IMR-90 (cell line): ENCODE measurements at regions not wholly inside any gene's neighbourhood (a gene's known extent, or its start where the extent isn't known, plus 50 kb on each side); places are given as distances from the start of the nearest gene placed in this dataset.

Experiments
- ATAC-seq: fragments of 200-7000 bp; cut with Tn5 transposase; 2 replicates; pipeline ENCODE4 v1.9.1; 2020; ENCODE audit warnings: low read depth, mild to moderate bottlenecking, moderate library complexity
- BruUV-seq: library from RNA; stranded (reverse); fragments of 400-500 nt; replicated peaks from 2 replicates; lab custom pipeline; 2021; lab: Mats Ljungman, UMichigan
- CTCF ChIA-PET: fragments of 300-600 bp; formaldehyde crosslinking; extraction: SDS; loops from one replicate; lab custom pipeline; 2021; ENCODE audit warnings: antibody characterized with exemption; lab: Yijun Ruan, JAX
- POLR2A ChIA-PET: fragments of 300-600 bp; sonication (Branson Sonifier 250); formaldehyde crosslinking; loops from one replicate; lab custom pipeline; 2022; ENCODE audit warnings: antibody characterized with exemption; ENCODE audit not compliant: unreplicated experiment; lab: Charles Lee
- DNase-seq: peaks from one replicate; pipeline ENCODE4 v3.0.0; 2013
- H2AFZ ChIP-seq: replicated peaks from 2 replicates; pipeline ENCODE3; 2013; ENCODE audit warnings: low read length, mild to moderate bottlenecking; ENCODE audit not compliant: poor library complexity
- H2AK5ac ChIP-seq: 2 replicates; pipeline ENCODE4 v1.6.1; 2013; ENCODE audit warnings: low read depth, low read length, inconsistent platforms
- H2AK9ac ChIP-seq: replicated peaks from 2 replicates; pipeline ENCODE3; 2013; ENCODE audit warnings: mild to moderate bottlenecking, low read depth, low read length, moderate library complexity; ENCODE audit not compliant: poor library complexity
- H2BK120ac ChIP-seq: 2 replicates; pipeline ENCODE4 v1.6.1; 2013; ENCODE audit warnings: low read depth, low read length, inconsistent platforms
- H2BK15ac ChIP-seq: 3 replicates; pipeline ENCODE4 v1.6.1; 2013; ENCODE audit warnings: low read depth, low read length, inconsistent platforms
- H2BK20ac ChIP-seq: 2 replicates; pipeline ENCODE4 v1.6.1; 2013; ENCODE audit warnings: low read depth, mild to moderate bottlenecking, inconsistent platforms, low read length, moderate library complexity
- H2BK5ac ChIP-seq: 2 replicates; pipeline ENCODE4 v1.6.1; 2013; ENCODE audit warnings: mild to moderate bottlenecking, low read depth, low read length, inconsistent platforms; ENCODE audit not compliant: poor library complexity, severe bottlenecking
- H3K14ac ChIP-seq: replicated peaks from 2 replicates; pipeline ENCODE4 v1.6.1; 2013; ENCODE audit warnings: low read depth, low read length, inconsistent platforms
- H3K18ac ChIP-seq: 2 replicates; pipeline ENCODE4 v1.6.1; 2013; ENCODE audit warnings: low read depth, low read length, control low read depth
- H3K23ac ChIP-seq: 2 replicates; pipeline ENCODE4 v1.6.1; 2013; ENCODE audit warnings: low read depth, low read length, inconsistent platforms
- H3K27ac ChIP-seq: 2 replicates; pipeline ENCODE4 v1.5.1; 2013; ENCODE audit warnings: mild to moderate bottlenecking, control low read depth, low read length; ENCODE audit not compliant: insufficient read depth
- H3K27me3 ChIP-seq: 2 replicates; pipeline ENCODE4 v1.6.1; 2013; ENCODE audit warnings: low read length; ENCODE audit not compliant: control insufficient read depth, insufficient read depth
- H3K36me3 ChIP-seq: 2 replicates; pipeline ENCODE4 v1.6.1; 2013; ENCODE audit warnings: low read length, mixed read lengths; ENCODE audit not compliant: control insufficient read depth, insufficient read depth
- H3K4ac ChIP-seq: 2 replicates; pipeline ENCODE4 v1.6.1; 2013; ENCODE audit warnings: low read depth, low read length, inconsistent platforms
- H3K4me1 ChIP-seq: 2 replicates; pipeline ENCODE4 v1.6.1; 2013; ENCODE audit warnings: low read length, mixed read lengths; ENCODE audit not compliant: control insufficient read depth, insufficient read depth
- H3K4me2 ChIP-seq: 2 replicates; pipeline ENCODE4 v1.6.1; 2013; ENCODE audit warnings: low read depth, mild to moderate bottlenecking, control low read depth, low read length, moderate library complexity
- H3K4me3 ChIP-seq: 2 replicates; pipeline ENCODE4 v1.5.1; 2013; ENCODE audit warnings: low read depth, mild to moderate bottlenecking, control low read depth, low read length, moderate library complexity; ENCODE audit not compliant: insufficient read depth
- H3K56ac ChIP-seq: 2 replicates; pipeline ENCODE4 v1.6.1; 2013; ENCODE audit warnings: low read length, inconsistent platforms; ENCODE audit not compliant: insufficient read depth; ENCODE audit errors: extremely low read depth
- H3K79me1 ChIP-seq, 2 experiments: 2 replicates each; pipeline ENCODE4 v1.6.1; 2013; ENCODE audit warnings: low read length in 2 of 2, inconsistent platforms in 1 of 2, low read depth in 1 of 2
- H3K9ac ChIP-seq: 2 replicates; pipeline ENCODE4 v1.6.1; 2013; ENCODE audit warnings: low read depth, low read length, control low read depth
- H3K9me1 ChIP-seq: 2 replicates; pipeline ENCODE4 v1.6.1; 2013; ENCODE audit warnings: low read length, inconsistent platforms; ENCODE audit not compliant: insufficient read depth
- H3K9me3 ChIP-seq: 2 replicates; pipeline ENCODE4 v1.6.1; 2013; ENCODE audit warnings: low read length; ENCODE audit not compliant: control insufficient read depth, insufficient read depth
- H4K20me1 ChIP-seq: 2 replicates; pipeline ENCODE4 v1.6.1; 2013; ENCODE audit warnings: low read length, inconsistent platforms; ENCODE audit not compliant: insufficient read depth
- H4K5ac ChIP-seq: 2 replicates; pipeline ENCODE4 v1.6.1; 2013; ENCODE audit warnings: mild to moderate bottlenecking, low read depth, low read length, control low read depth
- H4K8ac ChIP-seq, 2 experiments: 2 replicates each; pipeline ENCODE4 v1.6.1; 2013; ENCODE audit warnings: low read depth in 2 of 2, low read length in 2 of 2, control low read depth in 1 of 2, inconsistent platforms in 1 of 2
- H4K91ac ChIP-seq: 2 replicates; pipeline ENCODE4 v1.6.1; 2013; ENCODE audit warnings: low read depth, low read length, inconsistent platforms; ENCODE audit not compliant: insufficient read depth
- FOS ChIP-seq: fragments of 150-350 bp; IDR thresholded peaks from 2 replicates; pipeline ENCODE4 v1.6.1; 2016; ENCODE audit warnings: low read depth, low read length
- MAFK ChIP-seq: IDR thresholded peaks from 2 replicates; pipeline ENCODE4 v1.6.1; 2012; ENCODE audit warnings: low read depth, low read length, improper control_type of control experiment
- WGBS, 2 experiments: methylation state at CpG; one replicate each; pipeline versions ENCODE4 v1.1.5 to v1.1.7; 2013; ENCODE audit warnings: missing lambda C conversion rate in 2 of 2; ENCODE audit not compliant: insufficient read length in 1 of 2; ENCODE audit errors: extremely low coverage in 2 of 2; 5-methylcytosine and 5-hydroxymethylcytosine counted together
- dilution Hi-C: fragments of 300-500 bp; cut with HindIII; formaldehyde crosslinking; loops from one replicate; pipeline ENCODE4 v1.14.3; 2018; ENCODE audit warnings: low sequenced_read_pairs; ENCODE audit not compliant: unreplicated experiment
- in situ Hi-C: fragments of 300-500 bp; cut with MboI; formaldehyde crosslinking; loops from 3 replicates; pipeline ENCODE4 v1.14.3; 2019; ENCODE audit warnings: low sequenced_read_pairs, inconsistent platforms, mixed read lengths
- intact Hi-C: fragments of 100-400 bp; cut with micrococcal nuclease; formaldehyde crosslinking; loops from 2 replicates; pipeline ENCODE4 v1.10.0; 2022

DNA sequence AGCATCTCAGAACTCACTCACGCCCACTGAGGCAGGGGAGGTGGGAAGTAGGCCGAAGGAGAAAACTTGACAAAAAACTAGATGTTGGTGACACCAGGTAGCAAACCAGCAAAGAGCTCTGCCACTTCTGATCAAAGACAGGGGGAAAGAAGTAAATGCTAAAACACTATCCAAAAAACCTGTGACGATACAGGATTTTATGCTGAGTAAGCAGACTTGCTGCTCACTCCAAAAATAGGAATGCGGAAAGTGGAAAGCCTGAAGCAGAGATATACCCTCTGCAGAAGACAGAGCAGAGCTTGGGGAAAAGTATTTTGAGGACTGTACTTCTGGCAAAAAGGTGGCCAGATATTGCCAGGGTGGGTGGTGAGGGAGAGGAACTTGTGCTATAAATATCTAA is 73.3 kb upstream of the YPEL5 start:
- Histone ChIP-seq H3K18ac (no peak overlapping the region), H2AK9ac (no peak overlapping the region), H2AK5ac (no peak overlapping the region), H3K56ac (no peak overlapping the region), H2AFZ (no peak overlapping the region), H2BK5ac (no peak overlapping the region), H3K9me1 (no peaks in the 10 kb centered on the region), H3K23ac (no peak overlapping the region), H3K9me3 (no peaks in the 10 kb centered on the region), H3K4me2 (no peak overlapping the region), H3K4ac (no peak overlapping the region), H2BK20ac (no peak overlapping the region), H3K27ac (no peak overlapping the region), H4K5ac (no peak overlapping the region), H3K4me1 (no peaks in the 10 kb centered on the region), H3K36me3 (no peaks in the 10 kb centered on the region), H3K27me3 (peaks cover 22% of the 10 kb centered on the region), H3K4me3 (no peak overlapping the region), H4K20me1 (no peaks in the 10 kb centered on the region), H3K9ac (no peak overlapping the region), H2BK15ac (no peak overlapping the region), H2BK120ac (no peak overlapping the region), H4K8ac (no peak overlapping the region), H3K14ac (no peak overlapping the region), H3K79me1 (no peaks in the 10 kb centered on the region), H4K91ac (no peak overlapping the region)
- TF ChIP-seq FOS (no peak), MAFK (peak; percentile 98)
- in situ Hi-C loops = loop anchor here (5.0 kb wide), 1 partner anchor 1116 kb away; no protein-coding TSS in a partner anchor
- POLR2A ChIA-PET = interaction anchor here (0.6 kb wide), 2 partner anchors 22 to 779 kb away, joined by 3 to 8 read pairs; no protein-coding TSS in a partner anchor
- CTCF ChIA-PET = no interaction called here
- ATAC-seq (no peak), DNase-seq (no peak)
- dilution Hi-C loops = no loop called here
- intact Hi-C loops = loop anchor here (2.0 kb wide), 1 partner anchor 1253 kb away; no protein-coding TSS in a partner anchor
- WGBS, 2 experiments = 100% methylated on average over 1 of the region's 4 CpGs; no CpG with 5 or more reads in 1 of the 2 experiments
- no TSS peak for BruUV-seq
